ENCODE measurements at regions not wholly inside any gene's neighbourhood (a gene's known extent, or its start where the extent isn't known, plus 50 kb on each side); places are given as distances from the start of the nearest gene placed in this dataset.
"Not testable (repeated sequence)": the region's sequence is repeated elsewhere in the genome, so short reads cannot be mapped to it uniquely, and the experiment has no call there.

DNA sequence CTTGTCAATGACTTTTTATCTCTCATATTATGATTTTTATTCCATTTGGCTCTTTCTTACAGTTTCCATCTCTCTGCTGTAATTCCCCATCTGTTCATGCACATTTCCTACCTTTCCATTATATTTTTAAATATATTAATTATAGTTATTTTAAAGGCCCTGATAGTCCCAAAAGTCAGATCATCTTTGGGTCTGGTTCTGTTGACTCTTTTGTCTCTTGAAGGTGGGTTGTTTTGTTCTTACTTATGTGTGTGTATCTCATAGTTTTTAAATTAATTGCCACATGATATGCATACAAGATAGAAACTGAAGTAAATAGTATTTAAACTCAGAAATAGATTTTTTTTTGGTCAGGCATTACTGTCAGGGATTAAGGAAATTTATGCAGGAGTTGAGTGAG is 178.0 kb upstream of the AJAP1 start:
- no peak for DNase-seq (ENCODE audit: low spot score)

- no peak for DNase-seq (ENCODE audit: low spot score)
Observed at GRCh38 chr1:4481451-4481850, 173.0 kb upstream of the AJAP1 start.

DNA sequence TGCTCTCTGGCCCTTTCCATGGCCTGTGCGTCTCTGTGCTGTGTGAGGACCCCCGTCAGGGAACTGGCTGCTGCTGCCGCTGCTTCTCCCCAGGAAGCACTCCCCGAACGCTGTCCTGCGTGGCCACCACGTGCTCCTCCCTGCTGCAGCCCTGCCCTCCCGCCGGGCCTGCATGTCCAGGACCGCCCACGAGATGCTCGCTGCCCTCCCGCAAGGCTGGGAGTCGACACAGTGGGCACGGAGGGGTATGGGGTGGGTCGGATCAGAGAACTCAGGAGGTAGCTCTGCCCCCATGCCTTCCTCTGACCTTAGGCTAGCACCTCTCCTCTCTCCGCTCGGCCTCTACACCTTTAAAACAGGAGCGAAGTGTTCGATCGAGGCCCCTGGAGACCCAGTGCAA is 171.9 kb upstream of the AJAP1 start:
- DNase-seq (ENCODE audit: low spot score), result no peak

DNA sequence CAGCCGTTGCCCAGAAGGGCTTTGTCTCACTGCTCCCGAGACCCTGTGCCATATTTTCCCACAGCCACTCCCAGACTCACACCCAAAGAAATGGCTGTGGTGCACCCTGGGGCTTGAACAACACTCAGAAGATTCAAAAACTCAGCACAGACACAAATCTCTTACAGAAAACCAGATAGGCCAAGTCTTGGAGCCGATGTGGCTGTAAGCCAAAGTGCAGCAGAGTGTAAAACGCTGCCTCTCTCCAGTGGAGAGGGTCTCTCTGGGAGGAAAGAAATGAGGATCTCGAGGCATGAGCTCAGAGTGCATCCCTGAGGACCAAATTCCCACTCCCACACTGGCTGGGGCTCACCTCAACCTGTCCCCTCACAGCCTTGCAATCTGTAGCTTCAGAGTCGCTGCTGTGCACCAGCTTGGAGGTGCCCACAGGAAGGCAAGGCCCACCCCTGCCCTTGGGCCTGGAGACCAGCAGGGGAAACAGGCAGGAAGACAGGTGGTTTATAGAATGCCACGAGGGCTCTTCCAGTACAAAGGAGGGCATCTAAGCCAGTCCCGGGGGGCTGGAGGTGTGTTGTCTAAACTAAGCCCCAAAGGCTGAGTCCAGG is 171.3 kb upstream of the AJAP1 start:
- DNase-seq (ENCODE audit: low spot score), result no peak

DNA sequence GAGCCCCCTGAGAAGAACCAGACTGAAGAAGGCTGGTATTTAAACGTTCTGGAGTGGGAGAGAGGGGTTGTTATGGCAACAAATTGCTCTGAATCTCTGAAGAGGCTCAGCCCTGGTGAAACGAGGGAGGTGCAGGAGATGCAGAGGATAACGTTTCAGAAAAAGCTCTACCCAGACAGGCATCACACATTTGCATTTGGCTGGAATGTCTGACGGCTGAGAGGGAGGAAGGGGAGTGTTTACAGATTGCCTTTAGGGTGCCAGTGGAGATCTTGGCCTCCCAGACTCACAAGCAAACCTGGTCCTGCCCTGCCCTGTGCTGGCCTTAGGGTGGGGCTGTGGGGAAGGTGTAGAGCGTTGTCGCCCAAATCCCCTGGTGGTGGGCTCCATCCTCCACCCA is 169.0 kb upstream of the AJAP1 start:
- DNase-seq (ENCODE audit: low spot score), result no peak

GRCh38 chr1:4485878-4486277 is 168.5 kb upstream of the AJAP1 start:
- no peak for DNase-seq (ENCODE audit: low spot score)

DNA sequence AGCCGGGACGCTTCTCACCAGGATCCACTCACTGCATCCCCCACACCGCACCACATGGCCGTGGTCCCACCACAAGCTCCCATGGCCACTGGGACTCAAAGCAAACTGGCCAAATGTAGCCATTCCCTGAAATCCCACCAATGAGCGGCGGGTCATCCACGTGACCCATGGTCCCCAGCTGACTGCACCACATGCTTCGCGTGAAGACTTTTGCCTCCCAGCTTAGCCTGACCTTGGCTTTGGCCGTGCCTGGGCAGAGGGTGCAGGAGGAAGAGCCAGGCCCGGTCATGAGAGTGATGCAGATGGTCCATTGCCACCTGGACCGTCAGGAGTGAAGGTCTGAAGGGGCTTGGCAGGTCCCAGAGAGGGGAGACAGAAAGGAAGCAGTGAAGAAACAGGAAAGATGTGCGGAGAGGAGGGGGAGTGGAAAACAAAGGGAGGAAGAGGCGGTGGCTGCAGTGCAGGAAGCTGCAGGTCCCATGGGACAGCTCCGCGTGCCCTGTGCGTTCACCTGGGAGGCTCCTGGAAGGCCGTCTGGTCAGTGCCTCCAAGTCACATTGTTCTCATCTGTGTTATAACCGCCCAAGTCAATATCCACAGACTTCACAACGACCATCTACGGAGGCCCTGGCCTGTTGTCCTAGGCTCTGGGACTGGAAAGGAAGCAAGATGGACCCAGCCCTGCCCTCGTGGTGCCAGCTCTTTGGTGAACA is 167.8 kb upstream of the AJAP1 start:
- DNase-seq (ENCODE audit: low spot score), result no peak

DNA sequence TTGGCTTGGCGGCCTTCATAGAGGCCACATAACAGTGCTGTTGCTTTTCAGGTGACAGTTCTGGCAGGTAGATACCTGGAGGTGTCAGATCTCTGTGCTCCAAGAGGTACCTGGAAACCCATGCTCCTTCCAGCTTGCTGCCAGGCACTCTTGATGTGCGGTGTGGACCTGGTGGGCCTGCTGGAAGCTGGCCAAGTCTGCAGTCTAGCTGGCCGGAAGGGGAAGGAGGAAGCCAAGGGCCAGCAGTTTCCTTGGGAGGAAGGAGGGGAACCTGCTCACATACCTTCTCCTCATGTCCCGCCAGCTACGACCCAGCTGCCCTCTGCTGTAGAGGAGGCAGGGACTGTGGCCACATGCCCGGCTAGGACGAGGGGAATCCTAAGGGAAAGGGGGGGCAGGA is 166.4 kb upstream of the AJAP1 start:
- DNase-seq (ENCODE audit: low spot score), result no peak

- no peak for DNase-seq (ENCODE audit: low spot score)
Observed at GRCh38 chr1:4489486-4489885, 164.9 kb upstream of the AJAP1 start.

- not testable (repeated sequence) for DNase-seq (ENCODE audit: low spot score)
Observed at GRCh38 chr1:4489992-4490391, 164.4 kb upstream of the AJAP1 start.

GRCh38 chr1:4494027-4494426 is 160.4 kb upstream of the AJAP1 start:
- DNase-seq (ENCODE audit: low spot score), result no peak

GRCh38 chr1:4494558-4494957 is 159.9 kb upstream of the AJAP1 start:
- DNase-seq (ENCODE audit: low spot score), result no peak

GRCh38 chr1:4495809-4496208 is 158.6 kb upstream of the AJAP1 start:
- no peak for DNase-seq (ENCODE audit: low spot score)

GRCh38 chr1:4500441-4500840 is 154.0 kb upstream of the AJAP1 start:
- DNase-seq (ENCODE audit: low spot score), result no peak

DNA sequence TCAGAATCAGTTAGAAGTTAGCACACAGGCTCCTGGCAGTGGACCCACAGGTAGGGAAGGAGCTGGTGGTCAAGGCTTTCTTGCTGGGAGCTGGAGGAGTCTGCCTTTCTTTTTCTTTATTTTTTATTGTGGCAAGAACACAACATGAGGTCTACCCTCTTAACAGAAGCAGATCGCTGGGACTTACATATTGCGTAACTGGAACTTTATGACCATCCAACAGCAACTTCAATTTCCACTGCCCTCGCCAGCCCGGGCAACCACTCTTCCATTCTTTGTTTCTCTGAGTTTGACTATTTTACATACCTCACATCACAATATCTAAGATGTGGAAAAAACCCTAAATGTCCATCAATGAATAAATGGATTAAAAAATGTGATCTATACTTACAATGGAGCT is 147.8 kb upstream of the AJAP1 start:
- DNase-seq (ENCODE audit: low spot score), result no peak

DNA sequence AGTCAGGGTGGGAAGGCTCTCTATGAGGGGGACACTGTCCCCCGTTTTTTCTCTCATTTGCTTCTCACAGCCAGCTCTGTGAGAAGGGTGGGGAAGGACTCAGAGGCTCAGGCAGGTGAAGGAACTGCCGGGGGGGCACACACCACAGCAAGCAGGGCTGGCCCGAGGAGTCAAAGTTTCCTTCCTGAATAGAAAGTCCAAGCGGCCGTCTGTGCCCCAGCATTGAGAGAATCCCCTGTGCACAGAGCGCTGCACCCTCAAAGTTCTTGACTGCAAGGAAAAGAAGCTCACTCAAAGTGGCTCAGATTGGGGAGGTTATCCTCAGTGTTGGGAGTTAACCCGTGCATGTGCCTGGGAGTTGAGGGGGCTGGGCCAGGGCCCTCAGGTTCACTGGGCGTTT is 145.2 kb upstream of the AJAP1 start:
- DNase-seq (ENCODE audit: low spot score), result no peak

DNA sequence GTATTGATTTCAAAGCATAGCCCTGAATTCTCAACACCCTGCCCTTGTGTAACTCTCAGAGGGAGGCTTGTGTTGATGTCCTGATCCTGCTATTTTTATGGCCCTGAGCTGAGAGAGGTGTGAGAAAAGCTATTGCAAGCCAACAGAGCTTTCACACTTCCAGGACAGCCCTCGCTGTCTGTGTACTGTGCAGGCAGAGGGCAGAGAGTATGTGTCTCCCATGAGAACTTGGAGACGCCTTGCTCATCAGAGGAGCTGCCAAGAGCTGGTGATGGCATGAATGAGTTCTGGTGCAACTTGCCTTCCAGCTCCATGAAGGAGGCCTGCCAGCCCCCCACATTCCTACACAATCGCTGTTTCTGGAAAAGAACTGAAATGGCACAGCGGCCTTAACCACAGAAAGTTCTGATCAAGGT is 144.1 kb upstream of the AJAP1 start:
- no peak for DNase-seq (ENCODE audit: low spot score)

GRCh38 chr1:4511374-4511773 is 143.0 kb upstream of the AJAP1 start:
- DNase-seq (ENCODE audit: low spot score), result no peak

DNA sequence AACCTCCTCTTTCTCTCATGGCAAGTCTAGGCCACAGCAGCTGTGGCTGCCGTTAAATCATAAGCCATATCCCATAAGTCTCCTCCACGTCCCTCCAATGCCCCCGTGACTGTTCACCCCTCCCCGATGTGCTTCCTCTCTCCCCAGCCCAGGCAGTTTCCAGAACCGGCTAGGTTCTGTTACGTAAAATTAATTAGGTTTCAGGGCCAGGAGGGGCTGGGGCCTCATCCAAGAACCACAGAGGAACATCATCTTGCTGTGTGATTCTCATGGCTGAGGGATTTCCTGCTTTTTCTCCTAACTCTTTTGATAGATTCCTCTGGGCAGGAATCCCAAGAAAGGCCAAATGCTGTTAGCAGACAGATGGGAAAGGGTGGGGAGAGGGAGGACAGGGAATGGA is 141.8 kb upstream of the AJAP1 start:
- DNase-seq (ENCODE audit: low spot score), result peak; percentile 23

GRCh38 chr1:4513685-4514084 is 140.7 kb upstream of the AJAP1 start:
- DNase-seq (ENCODE audit: low spot score), result no peak

- no peak for DNase-seq (ENCODE audit: low spot score)
Observed at GRCh38 chr1:4515727-4516289, 138.6 kb upstream of the AJAP1 start.

DNA sequence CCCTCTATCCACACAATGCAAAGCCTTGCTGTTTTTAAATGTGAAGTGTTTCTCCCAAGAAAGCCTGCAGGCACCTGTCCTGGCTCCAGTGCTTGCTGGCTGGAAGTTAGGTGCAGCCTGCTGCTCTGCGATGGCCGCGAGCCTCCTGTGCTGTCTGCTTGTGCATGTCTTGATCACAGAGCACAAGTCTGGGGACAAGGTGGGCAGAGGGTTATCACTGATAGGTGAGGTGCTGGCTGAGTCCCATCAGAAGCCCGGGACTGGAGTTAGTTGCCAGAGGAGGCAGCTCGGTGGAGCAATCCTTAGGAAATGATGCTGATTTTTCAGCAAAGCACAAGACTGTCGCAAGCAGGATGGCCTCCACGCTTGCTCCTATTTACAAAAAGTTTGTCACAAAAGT is 137.8 kb upstream of the AJAP1 start:
- no peak for DNase-seq (ENCODE audit: low spot score)

GRCh38 chr1:4517186-4517954 is 137.0 kb upstream of the AJAP1 start:
- no peak for DNase-seq (ENCODE audit: low spot score)

Measured in mucosa of gallbladder (tissue), 1 donor.